ENCODE measurements at regions not wholly inside any gene's neighbourhood (a gene's known extent, or its start where the extent isn't known, plus 50 kb on each side); places are given as distances from the start of the nearest gene placed in this dataset.
"Not testable (repeated sequence)": the region's sequence is repeated elsewhere in the genome, so short reads cannot be mapped to it uniquely, and the experiment has no call there.

DNA sequence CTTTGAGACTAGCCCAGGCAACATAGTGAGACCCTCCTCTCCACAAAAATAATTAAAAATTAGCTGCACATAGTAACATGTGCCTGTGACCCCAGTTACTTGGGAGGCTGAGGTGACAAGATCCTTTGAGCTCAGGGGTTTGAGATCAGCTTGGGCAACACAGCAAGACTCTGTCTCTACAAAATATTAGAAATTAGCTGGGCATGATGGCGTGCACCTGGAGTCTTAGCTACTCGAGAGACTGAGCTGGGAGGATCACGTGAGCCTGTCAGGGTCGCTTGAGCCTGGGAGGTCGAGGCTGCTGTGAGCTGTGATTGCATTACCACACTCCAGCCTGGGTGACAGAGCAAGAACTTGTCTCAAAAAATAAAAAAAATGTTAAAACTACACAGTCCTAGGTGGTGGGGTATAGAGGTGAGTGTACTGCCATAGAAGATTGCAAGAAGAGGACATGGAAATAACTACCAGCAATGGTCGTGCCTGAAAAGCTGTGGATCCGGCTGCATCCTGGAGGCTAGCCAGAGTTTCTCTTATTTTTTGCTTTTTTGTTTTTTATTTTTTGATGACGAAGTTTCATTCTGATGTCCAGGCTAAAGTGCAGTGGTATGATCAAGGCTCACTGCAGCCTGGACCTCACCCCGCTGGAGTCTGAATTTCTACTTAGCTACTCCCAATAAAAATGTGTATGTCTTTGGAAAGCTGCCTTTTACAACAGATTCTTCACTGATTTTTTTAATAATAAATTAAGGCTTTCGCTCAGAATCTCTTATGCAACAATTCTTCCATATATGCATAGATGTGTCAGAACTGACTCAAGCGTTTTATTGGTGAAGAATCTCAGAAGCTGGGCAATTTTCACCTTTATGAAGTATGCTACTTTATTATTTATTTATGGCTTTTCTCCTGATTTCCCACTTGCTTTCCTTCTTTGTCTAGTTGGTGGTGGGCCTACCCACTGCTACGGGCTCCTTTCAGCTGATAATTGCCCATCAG is 393.8 kb downstream of the TSHZ3 start:
- no peak for DNase-seq
- no peaks in the 10 kb centered on the region for H3K36me3 ChIP-seq (replicated peaks)
- in situ Hi-C loops (cut with HindIII; ENCODE audit: low pct_ligation_motif_present, low sequenced_read_pairs): no loop called here
- no peak for TF ChIP-seq CTCF (IDR thresholded peaks at IDR 0.05; ENCODE audit: low read depth, low read length, missing control alignments)
- H3K27ac ChIP-seq: no peak overlapping the region
- H3K4me3 ChIP-seq (ENCODE audit: low read depth, low read length): no peak overlapping the region
- no peaks in the 10 kb centered on the region for H3K27me3 ChIP-seq (replicated peaks)

DNA sequence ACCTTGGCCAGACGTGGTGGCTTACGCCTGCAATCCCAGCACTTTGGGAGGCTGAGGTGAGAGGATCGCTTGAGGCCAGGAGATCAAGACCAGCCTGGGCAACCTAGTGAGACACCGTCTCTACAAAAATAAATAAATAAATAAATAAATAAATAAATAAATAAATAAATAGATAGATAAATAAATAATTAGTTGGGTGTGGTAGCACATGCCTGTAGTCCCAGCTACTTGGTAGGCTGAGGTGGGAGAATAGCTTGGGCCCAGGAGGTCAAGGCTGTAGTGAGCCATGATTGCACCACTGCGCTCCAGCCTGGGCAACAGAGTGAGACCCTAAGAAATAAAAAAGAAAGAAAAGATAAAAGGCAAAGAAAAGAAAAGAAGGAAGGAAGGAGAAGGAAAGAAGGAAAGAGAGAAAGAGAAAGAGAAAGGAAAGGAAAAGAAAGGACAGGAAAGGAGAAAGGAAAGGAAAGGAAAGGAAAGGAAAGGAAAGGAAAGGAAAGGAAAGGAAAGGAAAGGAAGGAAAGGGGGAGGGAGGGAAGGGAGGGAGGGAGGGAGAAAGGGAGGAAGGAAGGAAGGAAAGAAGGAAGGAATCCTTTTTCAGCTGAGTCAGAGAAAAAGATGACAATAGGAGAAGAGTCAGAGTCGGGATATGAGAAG is 404.8 kb downstream of the TSHZ3 start:
- H3K4me3 ChIP-seq (ENCODE audit: low read depth, low read length); H3K27me3 ChIP-seq (replicated peaks); H3K27ac ChIP-seq; H3K36me3 ChIP-seq (replicated peaks); in situ Hi-C loops (cut with HindIII; ENCODE audit: low pct_ligation_motif_present, low sequenced_read_pairs); DNase-seq: not testable (repeated sequence)

DNA sequence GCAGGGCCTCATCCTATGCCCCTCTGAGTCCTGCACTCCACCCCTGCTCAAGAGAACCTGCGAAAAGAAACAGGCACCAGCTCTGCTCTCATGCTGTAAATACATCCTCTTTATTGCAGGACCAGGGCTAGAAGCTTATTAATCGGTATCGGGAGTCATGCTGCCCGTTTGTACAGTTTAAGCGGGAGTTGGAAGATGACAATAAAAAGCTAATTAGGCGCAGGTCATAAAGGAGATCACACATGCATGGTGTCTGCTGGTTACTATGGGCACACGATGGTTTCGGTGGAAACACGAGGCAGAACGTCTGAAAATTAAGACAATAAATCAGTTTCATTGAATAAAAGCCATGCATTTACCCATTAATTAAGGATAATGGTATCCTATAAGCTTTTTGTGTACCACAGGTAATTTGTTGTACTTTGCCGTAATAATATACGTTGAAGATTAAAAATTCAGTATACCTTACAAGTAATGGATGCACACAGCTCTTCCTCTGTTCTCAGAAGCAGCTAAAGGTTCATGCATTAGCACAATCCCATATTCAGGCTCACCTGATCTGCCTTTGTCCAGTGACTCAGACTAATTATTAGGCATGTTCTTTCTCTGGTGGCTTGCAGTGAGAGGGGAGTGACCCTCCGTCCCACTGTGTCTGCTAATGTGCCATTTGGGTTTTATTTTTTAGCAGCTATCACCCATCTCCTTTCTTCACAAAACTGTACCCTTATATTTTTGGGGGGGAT is 406.0 kb downstream of the TSHZ3 start:
- no peak for TF ChIP-seq CTCF (IDR thresholded peaks at IDR 0.05; ENCODE audit: low read depth, low read length, missing control alignments)
- in situ Hi-C loops (cut with HindIII; ENCODE audit: low pct_ligation_motif_present, low sequenced_read_pairs): no loop called here
- Histone ChIP-seq H3K27ac (no peak overlapping the region), H3K36me3 (replicated peaks) (no peaks in the 10 kb centered on the region), H3K27me3 (replicated peaks) (no peaks in the 10 kb centered on the region), H3K4me3 (ENCODE audit: low read depth, low read length) (no peak overlapping the region)
- DNase-seq: no peak

DNA sequence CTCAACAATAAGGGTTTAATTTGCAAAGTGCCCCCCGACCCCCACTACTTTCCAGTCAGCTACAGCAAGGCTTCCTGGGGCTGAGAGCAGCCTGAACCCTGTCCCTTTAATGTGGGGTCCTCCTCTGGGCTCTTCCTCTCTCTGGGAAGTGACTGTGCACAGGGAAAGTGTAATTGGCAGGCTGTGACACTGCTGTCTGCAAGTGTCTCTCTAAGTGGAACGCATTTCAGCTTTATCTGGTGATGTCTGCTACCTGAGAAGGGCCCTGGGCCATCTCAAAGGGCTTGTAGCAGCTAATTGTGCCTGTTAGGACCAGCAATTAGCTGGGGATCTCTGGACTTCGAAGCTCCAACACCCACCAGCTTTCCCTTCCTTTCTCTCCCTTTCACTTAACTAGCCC is 406.6 kb downstream of the TSHZ3 start:
- no peaks in the 10 kb centered on the region for H3K36me3 ChIP-seq (replicated peaks)
- DNase-seq: no peak
- in situ Hi-C loops (cut with HindIII; ENCODE audit: low pct_ligation_motif_present, low sequenced_read_pairs): no loop called here
- H3K27ac ChIP-seq: no peak overlapping the region
- TF ChIP-seq CTCF (IDR thresholded peaks at IDR 0.05; ENCODE audit: low read depth, low read length, missing control alignments): no peak
- no peak overlapping the region for H3K4me3 ChIP-seq (ENCODE audit: low read depth, low read length)
- no peaks in the 10 kb centered on the region for H3K27me3 ChIP-seq (replicated peaks)

- DNase-seq: no peak
- Histone ChIP-seq H3K36me3 (replicated peaks) (no peaks in the 10 kb centered on the region), H3K27me3 (replicated peaks) (no peaks in the 10 kb centered on the region), H3K27ac (no peak overlapping the region), H3K4me3 (ENCODE audit: low read depth, low read length) (no peak overlapping the region)
- TF ChIP-seq CTCF (IDR thresholded peaks at IDR 0.05; ENCODE audit: low read depth, low read length, missing control alignments): no peak
- in situ Hi-C loops (cut with HindIII; ENCODE audit: low pct_ligation_motif_present, low sequenced_read_pairs): no loop called here
Measured at GRCh38 chr19:30941591-30941990, 407.6 kb downstream of the TSHZ3 start.

GRCh38 chr19:30936276-30936675 is 413.0 kb downstream of the TSHZ3 start:
- no peak for DNase-seq
- in situ Hi-C loops (cut with HindIII; ENCODE audit: low pct_ligation_motif_present, low sequenced_read_pairs): no loop called here
- H3K4me3 ChIP-seq (ENCODE audit: low read depth, low read length): no peak overlapping the region
- H3K27me3 ChIP-seq (replicated peaks): no peaks in the 10 kb centered on the region
- no peaks in the 10 kb centered on the region for H3K36me3 ChIP-seq (replicated peaks)
- no peak for TF ChIP-seq CTCF (IDR thresholded peaks at IDR 0.05; ENCODE audit: low read depth, low read length, missing control alignments)
- no peak overlapping the region for H3K27ac ChIP-seq

All from brain microvascular endothelial cell (primary cell).